HL-60 (cell line): ENCODE measurements at regions not wholly inside any gene's neighbourhood (a gene's known extent, or its start where the extent isn't known, plus 50 kb on each side); places are given as distances from the start of the nearest gene placed in this dataset.

Source experiments
- GABPA ChIP-seq: IDR thresholded peaks from 2 replicates; pipeline ENCODE4 v1.6.1; 2012; ENCODE audit warnings: low read depth
- POLR2AphosphoS5 ChIP-seq: IDR thresholded peaks from 2 replicates; pipeline ENCODE4 v1.6.1; 2012; ENCODE audit warnings: low read depth
- TF ChIP-seq, protein P1 (sequence below): IDR thresholded peaks from one replicate; pipeline ENCODE4 v1.5.1; 2011; ENCODE audit warnings: low read length, control low read depth, inconsistent platforms; ENCODE audit not compliant: insufficient read depth

DNA sequence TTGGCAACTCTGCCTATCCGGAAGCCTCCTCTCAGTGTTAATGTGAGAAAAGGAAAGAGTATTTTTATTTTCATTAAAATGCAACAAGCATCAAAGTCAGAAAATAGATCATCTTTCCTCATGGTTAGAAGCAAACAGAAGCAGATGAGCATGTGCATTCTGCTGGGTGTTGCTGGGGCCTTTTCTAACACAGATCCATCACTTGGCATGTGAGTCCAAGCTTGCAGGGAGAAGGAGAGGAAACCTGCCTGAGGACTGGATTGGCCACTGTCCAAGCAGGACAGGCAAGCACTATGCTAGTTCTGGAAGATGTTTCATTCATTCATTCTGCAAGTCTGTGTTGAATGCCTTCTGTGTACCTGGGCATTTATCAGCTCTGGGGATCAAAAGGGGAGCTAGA lies 348.7 kb upstream of the PCSK5 start:
- TF ChIP-seq POLR2AphosphoS5 (no peak), GABPA (no peak)
- TF ChIP-seq, protein P1, sequence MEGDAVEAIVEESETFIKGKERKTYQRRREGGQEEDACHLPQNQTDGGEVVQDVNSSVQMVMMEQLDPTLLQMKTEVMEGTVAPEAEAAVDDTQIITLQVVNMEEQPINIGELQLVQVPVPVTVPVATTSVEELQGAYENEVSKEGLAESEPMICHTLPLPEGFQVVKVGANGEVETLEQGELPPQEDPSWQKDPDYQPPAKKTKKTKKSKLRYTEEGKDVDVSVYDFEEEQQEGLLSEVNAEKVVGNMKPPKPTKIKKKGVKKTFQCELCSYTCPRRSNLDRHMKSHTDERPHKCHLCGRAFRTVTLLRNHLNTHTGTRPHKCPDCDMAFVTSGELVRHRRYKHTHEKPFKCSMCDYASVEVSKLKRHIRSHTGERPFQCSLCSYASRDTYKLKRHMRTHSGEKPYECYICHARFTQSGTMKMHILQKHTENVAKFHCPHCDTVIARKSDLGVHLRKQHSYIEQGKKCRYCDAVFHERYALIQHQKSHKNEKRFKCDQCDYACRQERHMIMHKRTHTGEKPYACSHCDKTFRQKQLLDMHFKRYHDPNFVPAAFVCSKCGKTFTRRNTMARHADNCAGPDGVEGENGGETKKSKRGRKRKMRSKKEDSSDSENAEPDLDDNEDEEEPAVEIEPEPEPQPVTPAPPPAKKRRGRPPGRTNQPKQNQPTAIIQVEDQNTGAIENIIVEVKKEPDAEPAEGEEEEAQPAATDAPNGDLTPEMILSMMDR, result no peak
